ENCODE measurements at regions not wholly inside any gene's neighbourhood (a gene's known extent, or its start where the extent isn't known, plus 50 kb on each side); places are given as distances from the start of the nearest gene placed in this dataset.
"Not testable (repeated sequence)": the region's sequence is repeated elsewhere in the genome, so short reads cannot be mapped to it uniquely, and the experiment has no call there.

DNA sequence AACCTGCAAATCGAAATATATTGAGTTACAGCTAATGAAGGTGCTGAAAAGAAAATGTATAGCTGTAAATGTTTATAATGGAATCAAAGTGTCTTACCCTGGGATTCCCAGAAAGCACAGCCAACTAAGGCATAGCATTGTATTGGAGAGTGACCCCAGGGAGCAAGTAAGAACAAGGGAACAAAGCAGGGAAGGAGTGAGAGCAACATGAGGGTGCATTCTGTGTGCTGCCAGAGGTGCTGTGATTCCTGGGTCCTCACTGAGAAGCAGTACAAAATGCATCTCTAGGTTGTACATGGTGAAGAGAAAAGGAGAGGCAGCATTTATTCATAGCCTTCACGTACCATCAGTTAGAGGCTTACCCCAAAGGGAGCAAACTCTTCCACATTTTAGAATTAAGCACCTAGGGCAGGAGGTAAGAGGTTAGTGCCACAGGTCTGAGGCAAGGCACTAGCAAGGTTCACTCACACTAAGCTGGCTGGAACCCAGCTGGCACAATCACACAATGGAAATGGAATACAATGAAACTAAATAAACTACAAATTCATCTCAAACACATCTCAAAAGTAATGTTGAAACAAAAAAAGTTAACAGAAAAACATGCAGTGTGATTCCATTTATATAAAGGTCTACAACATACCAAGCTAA is 151.5 kb upstream of the C2CD4B start:
- no peak for DNase-seq (ENCODE audit: extremely low read depth, low read depth, low spot score)

DNA sequence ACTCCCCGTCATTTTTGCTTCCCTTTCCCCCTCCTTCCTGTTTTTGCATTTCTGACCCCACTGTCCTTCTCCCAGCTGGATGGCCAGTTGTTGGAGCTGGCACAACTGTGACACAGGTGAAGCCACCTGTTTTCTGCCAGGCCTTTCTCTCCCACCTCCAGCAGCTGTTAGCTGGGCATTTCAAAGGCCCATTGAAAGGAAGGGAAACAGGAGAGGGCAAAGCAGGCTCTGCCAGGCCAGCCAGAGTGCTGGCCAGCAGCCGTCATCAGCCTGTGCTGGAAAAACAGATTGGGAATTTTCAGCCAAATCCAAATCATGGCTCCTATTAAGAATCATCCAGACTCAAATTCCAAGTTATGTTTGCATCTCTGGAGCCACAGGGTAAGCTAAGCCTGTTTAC is 155.2 kb upstream of the C2CD4B start:
- DNase-seq (ENCODE audit: extremely low read depth, low read depth, low spot score), result no peak

DNA sequence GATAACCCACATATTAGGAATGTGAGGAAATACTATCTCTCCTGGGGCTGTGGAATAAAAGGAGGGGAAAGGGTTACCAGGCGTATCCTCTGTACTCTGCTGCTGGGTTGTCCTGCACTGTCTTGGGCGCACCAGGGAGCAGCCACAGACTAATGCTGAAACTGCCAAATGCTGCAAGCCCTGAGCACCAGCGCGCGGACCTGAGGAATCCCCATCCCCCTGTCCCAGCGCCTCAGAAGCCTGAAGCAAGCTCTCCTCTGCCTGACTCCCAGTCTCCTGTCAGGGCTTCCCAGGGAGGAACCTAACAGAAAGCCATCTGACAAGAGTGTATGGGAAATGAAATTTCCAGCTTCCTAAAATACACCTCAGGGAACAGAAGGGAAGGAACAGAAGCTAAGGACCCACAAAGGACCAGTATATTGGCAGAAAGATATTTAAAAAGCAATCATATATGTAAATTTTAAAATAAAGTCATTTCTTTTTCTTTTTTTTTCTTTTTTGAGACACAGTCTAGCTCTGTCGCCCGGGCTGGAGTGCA is 158.3 kb upstream of the C2CD4B start:
- DNase-seq (ENCODE audit: extremely low read depth, low read depth, low spot score), result no peak

DNA sequence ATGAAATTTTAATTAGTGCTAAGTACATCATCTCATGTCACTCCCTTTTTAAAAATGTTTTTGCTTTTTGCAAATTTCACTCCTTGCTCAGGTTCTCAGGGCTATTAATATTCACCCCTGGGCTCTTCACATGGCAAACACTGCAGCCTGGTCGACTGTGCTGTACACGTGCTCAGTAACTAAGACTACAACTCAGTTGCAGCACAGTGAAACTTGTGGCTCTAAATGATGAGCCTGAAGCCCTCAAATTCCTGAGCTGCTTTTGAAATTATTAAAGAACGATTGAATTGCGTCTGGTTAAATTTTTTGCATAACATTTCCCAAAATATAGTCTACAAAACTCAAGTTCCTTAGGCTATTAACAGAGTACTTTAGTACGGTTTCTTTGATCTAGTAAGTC is 159.3 kb upstream of the C2CD4B start:
- DNase-seq (ENCODE audit: extremely low read depth, low read depth, low spot score), result no peak

DNA sequence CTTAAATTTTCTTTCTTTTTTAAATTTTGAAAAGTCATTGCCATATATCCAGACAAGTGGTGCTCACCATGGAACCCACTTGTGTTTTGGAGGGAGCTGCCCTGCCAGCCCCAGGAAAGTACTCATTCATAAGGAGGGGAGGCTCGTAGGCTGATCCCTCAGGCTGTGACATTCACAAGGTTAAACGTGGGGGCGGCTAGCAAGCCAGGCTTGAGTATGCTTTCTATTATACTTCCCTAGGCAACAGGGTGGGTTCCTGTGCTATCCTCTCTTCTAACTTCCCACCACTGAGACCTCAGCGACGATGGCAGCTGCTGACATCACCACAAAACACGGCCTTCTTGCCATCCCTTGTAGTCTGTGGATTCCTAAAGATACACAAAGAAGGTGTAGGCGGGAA is 160.5 kb upstream of the C2CD4B start:
- DNase-seq (ENCODE audit: extremely low read depth, low read depth, low spot score), result no peak

DNA sequence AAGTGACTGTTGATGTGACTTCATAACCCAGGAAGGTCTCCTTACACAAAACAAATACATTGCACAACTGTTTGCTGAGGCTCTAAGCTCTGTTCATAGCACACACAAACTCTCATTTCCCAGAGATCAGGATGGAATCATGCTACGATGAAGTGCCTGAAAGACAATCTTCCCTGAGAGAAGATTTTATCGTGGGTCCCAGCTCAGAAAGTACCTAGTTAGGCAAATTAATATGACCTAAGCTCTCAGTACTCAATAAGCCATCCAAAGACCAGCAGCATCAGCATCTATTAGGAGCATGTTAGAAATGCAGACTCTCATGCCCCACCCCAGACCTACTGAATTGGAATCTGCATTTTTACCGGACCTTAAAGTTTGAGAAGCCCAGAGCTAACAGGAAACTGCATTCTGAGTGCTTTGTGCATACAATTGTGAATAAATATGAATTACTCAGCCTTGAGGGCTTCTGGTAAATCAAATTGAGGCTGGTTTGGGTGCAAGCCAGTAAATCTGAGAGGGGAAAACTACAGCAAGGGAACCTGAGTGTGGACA is 161.5 kb upstream of the C2CD4B start:
- DNase-seq (ENCODE audit: extremely low read depth, low read depth, low spot score), result no peak

DNA sequence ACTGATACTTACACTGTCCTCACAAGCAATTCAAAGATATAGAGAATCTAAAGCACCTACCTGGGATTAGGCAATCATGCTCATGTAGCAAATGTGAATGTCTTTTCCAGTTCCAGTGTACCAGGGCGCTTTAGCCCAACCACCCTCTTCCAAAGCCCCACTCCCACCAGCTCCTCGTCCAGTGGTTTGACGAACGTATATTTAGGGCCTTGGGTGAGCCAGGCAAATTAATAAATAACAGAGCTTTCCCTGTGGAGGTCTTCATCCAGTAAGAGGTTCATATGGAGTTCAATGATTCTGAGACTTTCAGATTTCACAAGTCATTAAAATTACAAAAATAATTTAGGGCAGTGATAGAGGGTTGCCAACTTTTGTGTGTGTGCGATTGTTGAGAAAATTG is 162.3 kb upstream of the C2CD4B start:
- no peak for DNase-seq (ENCODE audit: extremely low read depth, low read depth, low spot score)

DNA sequence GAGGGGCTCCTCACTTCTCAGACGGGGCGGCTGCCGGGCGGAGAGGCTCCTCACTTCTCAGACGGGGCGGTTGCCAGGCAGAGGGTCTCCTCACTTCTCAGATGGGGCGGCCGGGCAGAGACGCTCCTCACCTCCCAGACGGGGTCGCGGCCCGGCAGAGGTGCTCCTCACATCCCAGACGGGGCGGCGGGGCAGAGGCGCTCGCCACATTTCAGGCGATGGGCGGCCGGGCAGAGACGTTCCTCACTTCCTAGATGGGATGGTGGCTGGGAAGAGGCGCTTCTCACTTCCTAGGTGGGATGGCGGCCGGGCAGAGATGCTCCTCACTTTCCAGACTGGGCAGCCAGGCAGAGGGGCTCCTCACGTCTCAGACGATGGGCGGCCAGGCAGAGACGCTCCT is 167.4 kb upstream of the C2CD4B start:
- not testable (repeated sequence) for DNase-seq (ENCODE audit: extremely low read depth, low read depth, low spot score)

DNA sequence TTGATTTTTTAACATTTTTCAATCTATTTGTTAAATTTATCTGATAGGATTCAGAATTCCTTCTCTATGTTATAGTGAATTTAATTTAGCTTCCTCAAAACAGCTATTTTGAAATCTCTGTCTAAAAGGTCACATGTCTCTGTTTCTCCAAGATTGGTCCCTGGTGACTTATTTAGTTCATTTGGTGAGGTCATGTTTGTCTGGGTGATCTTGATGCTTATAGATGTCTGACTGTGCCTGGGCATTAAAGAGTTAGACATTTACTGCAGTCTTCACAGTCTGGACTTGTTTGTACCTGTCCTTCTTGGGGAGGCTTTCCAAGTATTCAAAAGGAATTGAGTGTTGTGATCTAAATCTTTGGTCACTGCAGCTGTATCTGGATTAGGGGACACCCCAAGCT is 169.5 kb upstream of the C2CD4B start:
- no peak for DNase-seq (ENCODE audit: extremely low read depth, low read depth, low spot score)

DNA sequence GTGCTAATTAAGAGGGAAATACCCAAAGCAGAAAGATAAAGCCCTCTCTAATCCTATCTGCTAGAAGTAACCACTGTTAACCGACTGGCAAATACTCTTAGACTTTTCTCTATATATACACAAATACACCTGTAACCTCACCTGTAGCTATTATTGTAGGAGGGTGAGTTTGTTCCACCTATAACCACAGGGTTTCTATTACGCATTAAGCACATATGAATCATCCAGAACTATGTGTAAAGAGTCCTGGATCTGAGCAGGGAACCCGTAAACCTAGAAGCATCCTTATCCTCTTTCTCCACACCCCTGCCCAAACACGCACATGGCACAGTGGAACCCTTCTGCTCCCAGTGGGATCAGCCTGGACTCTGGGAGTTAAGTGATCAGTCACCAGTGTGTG is 172.8 kb upstream of the C2CD4B start:
- no peak for DNase-seq (ENCODE audit: extremely low read depth, low read depth, low spot score)

DNA sequence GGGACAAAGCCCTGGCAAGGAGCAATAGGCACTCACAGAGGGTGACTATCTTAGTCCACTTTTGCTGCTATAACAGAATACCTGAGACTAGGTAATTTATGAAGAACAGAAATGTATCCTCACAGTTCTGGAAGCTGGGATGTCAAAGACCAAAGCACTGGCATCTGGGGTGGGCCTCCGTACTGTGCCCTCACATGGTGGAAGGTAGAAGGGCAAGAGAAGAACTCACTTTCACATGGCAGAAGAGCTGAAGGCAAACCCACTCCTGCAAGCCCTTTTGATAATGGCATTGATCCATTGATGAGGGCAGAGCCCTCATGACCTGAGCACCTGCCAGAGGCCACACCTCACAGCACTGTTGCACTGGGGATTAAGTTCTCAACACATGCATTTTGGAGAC is 173.4 kb upstream of the C2CD4B start:
- no peak for DNase-seq (ENCODE audit: extremely low read depth, low read depth, low spot score)

DNA sequence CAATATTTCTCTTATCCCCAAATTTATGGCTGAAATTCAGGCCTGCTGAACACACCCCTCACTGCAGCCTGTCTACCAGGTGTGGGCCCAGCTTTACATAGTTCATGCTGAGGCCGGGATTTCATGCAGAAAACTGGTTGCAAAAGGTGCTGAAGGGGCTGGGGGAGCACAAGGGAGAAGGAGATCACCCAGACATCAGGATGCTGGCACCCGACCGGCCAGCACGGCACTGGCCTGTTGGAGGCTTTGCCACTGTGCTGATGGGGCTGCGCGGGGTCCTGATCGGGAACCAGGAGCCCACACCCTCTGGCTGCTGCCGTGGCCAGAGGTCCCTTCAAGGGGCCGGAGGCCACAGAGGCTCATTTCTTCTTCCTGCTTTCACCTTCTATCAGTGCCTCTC is 177.9 kb upstream of the C2CD4B start:
- no peak for DNase-seq (ENCODE audit: extremely low read depth, low read depth, low spot score)

DNA sequence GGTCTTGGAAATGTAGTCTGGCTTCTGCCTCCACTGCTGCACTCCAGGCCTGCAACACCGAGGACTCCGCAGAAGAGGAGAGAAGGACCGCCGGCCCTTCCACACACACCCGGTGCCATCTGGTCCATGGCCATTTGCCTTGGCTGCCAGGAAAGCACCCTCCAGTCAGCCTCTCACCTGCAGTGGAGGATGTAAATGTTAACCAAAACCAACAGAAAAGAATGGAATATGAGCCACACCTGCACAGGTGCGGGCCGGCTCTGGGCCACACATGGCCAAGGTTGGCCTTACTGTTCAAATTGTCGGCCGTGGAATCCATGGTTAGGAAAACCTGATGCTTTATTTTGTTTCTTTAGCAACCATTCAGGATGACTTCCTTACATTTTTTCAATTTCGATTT is 178.3 kb upstream of the C2CD4B start:
- DNase-seq (ENCODE audit: extremely low read depth, low read depth, low spot score), result no peak

DNA sequence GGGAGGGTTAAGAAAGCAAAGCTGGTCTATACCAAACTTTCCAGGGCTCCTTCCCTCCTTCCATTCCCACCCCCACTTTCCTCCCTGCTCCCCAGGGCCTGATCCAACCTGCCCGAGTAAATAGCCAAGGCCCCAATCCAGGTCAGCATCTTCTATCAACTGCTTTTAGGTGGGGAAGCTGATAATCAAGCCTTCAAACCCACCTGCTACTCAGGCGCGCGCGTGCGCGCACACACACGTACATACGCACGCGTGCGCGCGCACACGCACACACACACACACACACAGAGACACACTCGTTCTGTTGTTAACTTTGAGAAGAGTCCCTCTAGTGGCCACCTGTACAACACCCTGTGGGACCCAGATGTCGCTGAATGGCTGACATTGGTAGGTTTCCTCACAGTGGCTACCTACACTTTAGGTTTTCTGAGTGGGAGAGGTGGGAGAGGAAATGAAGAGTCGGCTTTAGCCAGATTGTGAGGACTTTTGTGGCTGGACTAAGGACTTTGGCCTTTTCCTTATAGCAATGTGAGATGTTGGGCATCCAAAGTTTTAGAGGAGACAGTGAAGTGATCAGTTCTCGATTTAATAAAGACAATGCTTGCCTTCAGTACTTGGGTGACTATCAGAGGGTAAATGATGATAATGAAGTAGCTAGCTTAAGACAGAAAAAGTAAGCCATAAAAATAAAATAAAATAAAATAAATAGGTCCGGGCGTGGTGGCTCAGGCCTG is 179.9 kb upstream of the C2CD4B start:
- peak; percentile 20 for DNase-seq (ENCODE audit: extremely low read depth, low read depth, low spot score)

DNA sequence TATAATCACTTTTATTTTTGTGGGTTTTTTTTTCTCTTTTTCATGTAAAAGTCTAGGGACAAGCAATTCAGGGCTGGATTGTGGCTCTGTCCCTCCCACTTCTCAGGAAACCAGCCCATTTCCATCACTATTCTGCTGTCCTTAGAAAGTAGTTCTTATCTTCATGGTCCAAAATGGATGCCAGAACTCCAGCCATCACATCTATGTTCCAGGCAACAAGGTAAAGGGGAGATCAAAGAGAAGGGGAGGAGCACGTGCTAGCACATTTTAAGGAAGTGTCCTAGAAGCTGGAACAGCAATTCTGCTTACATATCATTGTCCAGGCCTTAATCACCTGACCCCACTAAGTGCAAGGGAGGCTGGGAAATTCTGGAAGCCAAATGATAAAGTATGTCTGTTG is 181.1 kb upstream of the C2CD4B start:
- DNase-seq (ENCODE audit: extremely low read depth, low read depth, low spot score), result no peak

DNA sequence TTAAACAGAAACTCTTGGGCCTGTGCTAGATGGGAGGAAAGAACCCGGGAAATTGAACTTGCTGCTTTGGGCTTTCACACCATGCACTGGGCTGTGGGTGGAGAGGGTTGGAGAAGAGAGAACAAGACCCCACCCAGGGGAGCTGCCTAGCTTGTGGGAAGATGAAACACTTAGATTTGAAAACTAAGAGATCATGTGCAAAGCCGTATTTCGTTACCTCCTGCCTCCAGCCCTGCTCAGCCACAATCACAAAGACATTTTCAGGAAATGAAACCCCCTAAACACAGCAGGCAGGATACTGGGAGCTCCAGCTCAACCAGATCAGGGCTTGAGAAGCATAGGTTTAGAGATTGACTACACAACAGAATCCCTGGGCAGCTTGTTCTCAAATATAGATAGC is 183.0 kb upstream of the C2CD4B start:
- DNase-seq (ENCODE audit: extremely low read depth, low read depth, low spot score), result no peak

DNA sequence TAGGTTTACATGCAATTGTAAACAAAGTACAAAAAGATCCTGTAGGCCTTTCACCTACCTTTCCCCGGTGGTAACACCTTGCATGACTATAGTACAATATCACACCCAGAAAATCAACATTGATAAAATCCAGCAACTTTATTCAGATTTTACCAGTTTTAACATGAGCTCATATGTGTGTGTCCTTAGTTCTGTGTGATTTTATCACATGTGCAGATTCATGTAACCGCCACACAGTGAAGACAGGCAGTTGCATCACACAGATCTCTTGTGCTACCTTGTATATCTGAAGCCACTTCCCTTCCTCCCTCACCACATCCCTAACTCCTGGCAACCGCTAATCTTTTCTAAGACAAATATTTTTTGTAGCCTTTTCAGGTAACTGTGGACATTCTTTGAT is 183.5 kb upstream of the C2CD4B start:
- DNase-seq (ENCODE audit: extremely low read depth, low read depth, low spot score), result no peak

DNA sequence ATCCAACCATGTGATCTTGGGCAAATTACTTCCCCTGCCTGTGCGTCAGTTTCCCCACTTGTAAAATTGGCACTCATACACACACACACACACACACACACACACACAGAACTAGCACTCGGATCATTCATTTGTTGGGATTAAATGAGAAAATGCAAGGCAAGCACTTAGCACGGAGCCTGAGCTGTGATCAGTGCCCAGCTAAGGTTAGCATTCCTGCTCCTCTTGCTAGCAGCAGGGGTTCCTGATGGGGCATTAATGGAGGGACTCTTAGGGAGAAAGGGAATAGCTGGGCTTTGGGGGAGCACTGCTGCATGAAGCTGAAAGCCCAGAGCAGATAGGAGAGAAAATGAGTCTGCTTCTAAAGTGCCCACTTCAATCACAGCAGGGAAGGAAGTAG is 187.7 kb upstream of the C2CD4B start:
- no peak for DNase-seq (ENCODE audit: extremely low read depth, low read depth, low spot score)

DNA sequence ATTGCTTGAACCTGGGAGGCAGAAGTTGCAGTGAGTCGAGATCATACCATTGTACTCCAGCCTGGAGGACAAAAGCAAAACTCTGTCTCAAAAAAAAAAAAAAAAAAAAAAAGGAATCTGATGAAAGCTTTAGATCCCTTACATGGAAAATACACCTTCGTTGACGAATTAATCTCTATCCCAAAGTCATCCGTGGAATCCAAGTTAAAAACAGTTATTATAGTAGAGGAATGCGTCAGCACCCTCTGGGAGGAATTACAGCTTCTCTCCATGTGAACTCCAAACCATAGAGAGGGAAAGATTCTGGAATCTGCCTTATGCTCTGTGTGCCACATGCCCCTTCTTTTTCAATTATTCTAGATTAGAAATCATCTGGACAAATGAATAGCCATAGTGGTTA is 192.3 kb upstream of the C2CD4B start:
- no peak for DNase-seq (ENCODE audit: extremely low read depth, low read depth, low spot score)

DNA sequence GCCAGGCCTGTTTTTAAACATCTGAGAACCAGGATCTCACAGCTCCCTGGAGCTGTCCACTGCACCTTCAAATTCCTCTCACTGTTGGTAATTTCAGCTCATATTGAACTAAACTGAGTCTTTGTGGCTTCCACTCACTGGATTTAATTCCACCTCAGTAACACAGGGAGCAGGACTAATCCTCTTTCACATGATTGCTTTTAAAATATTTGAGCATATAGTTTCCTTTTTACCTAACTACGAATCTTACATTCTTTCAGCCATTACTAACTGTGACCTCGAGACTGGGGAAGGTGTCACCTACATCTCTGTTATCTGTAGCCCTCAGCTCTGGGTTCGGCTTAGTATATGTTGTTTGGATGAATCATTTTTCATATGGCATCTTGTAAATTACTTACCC is 194.3 kb upstream of the C2CD4B start:
- no peak for DNase-seq (ENCODE audit: extremely low read depth, low read depth, low spot score)

DNA sequence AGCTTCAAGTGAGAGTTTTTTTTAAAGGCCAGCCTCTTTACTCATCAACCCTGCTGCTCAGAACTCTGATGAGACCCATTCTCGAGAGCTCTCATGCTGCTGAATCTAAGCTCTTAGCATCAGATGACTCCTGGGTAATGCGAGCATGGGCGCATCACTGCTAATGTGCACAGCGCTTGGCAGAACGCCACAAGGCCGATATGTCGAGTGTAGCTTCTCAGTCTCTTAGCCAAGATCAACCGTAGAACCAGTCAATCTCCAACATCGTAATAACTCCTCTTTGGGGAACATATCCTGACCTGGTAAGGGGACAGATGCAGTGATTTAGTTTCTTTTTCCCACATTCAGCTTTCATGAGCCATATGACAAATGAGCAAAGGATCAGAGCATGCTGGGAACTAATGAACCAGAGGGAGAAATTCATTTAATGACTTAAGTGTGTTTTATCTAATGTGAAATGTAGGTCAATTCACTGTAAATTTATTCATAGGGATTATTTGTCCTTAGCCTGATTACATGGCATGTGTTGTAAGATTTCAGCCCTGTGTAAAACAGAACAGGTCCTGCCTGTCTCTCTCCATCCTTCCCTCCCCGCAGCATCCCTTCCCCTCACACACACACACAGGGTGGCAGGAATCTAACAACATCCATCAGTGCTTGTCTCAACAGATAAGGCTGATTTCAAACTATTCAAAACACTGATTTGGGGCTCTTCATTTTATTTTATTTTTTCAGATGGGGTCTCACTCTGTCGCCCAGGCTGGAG is 195.4 kb upstream of the C2CD4B start:
- DNase-seq (ENCODE audit: extremely low read depth, low read depth, low spot score), result no peak

DNA sequence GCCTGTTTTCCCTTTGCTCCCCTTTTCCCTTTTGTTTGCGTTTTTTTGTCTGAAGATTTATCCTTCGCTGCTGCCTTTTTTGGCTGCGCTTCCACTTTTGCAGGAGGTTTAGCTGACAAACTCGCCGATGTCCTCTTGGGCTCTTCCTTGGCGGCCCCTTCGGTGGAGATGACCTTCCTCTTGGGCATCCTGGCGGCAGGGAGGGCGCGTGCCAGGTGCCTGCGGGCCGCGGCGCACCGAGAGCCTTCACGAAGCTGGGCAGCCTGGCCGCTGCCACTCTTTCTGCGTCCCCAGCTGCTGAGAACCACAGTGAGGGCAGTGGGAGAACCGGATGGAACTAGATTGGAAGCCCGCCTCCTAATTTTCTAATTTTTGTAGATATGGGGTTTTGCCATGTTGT is 197.1 kb upstream of the C2CD4B start:
- DNase-seq (ENCODE audit: extremely low read depth, low read depth, low spot score), result no peak
